HEK293 (cell line): ENCODE measurements at regions not wholly inside any gene's neighbourhood (a gene's known extent, or its start where the extent isn't known, plus 50 kb on each side); places are given as distances from the start of the nearest gene placed in this dataset.
A peak's percentile ranks its signal among the peaks of the same experiment; 100 is the strongest.

Source experiments
- CTCF ChIA-PET: fragments of 350-600 bp; formaldehyde crosslinking; extraction: SDS; loops from one replicate; lab custom pipeline; 2021; ENCODE audit warnings: antibody characterized with exemption; lab: Yijun Ruan, JAX
- POLR2A ChIA-PET: fragments of 300-600 bp; formaldehyde crosslinking; extraction: SDS; loops from one replicate; lab custom pipeline; 2020; ENCODE audit warnings: antibody characterized with exemption, inconsistent platforms; lab: Yijun Ruan, JAX
- H3K27ac ChIP-seq: fragments of 200-500 bp; sonication (Bioruptor generic); 2 replicates; pipeline ENCODE4 v1.5.1; 2014; ENCODE audit warnings: low read depth, low read length, control low read depth, inconsistent platforms; ENCODE audit errors: extremely low read depth
- H3K36me3 ChIP-seq, 2 experiments: fragments of 200-500 bp in 1 of 2; sonication (Bioruptor generic) in 1 of 2; 1 replicate in 1 of 2; 2 replicates in 1 of 2; pipeline ENCODE4 v1.5.1; 2014 to 2017; ENCODE audit warnings: inconsistent platforms in 2 of 2, low read length in 2 of 2; ENCODE audit not compliant: control insufficient read depth in 2 of 2, insufficient read depth in 1 of 2
- H3K4me1 ChIP-seq: fragments of 200-500 bp; sonication (Bioruptor generic); 2 replicates; pipeline ENCODE4 v1.5.1; 2014; ENCODE audit warnings: mild to moderate bottlenecking, low read length, inconsistent platforms; ENCODE audit not compliant: control insufficient read depth, insufficient read depth
- H3K4me3 ChIP-seq: 2 replicates; pipeline ENCODE4 v1.5.1; 2011; ENCODE audit warnings: low read depth, mild to moderate bottlenecking, control low read depth, low read length, moderate library complexity
- H3K9me3 ChIP-seq: fragments of 200-500 bp; sonication (Bioruptor generic); 2 replicates; pipeline ENCODE4 v1.5.1; 2014; ENCODE audit warnings: low read depth, low read length, inconsistent platforms; ENCODE audit not compliant: control insufficient read depth, insufficient read depth
- FEZF1 ChIP-seq: fragments of 450-650 bp; formaldehyde crosslinking; IDR thresholded peaks from 2 replicates; pipeline ENCODE4 v1.5.1; 2016; ENCODE audit warnings: missing biosample characterization, missing genetic modification characterization
- HOXD13 ChIP-seq: sonication (generic); formaldehyde crosslinking; IDR thresholded peaks from 2 replicates; pipeline ENCODE4 v1.8.0; 2022; ENCODE audit warnings: missing genetic modification reagents, borderline replicate concordance
- KLF1 ChIP-seq: fragments of 450-650 bp; formaldehyde crosslinking; IDR thresholded peaks from 2 replicates; pipeline ENCODE4 v1.5.1; 2016; ENCODE audit warnings: missing biosample characterization, missing genetic modification characterization
- KLF16 ChIP-seq: fragments of 450-650 bp; formaldehyde crosslinking; IDR thresholded peaks from 2 replicates; pipeline ENCODE4 v1.5.1; 2017; ENCODE audit warnings: missing biosample characterization, missing genetic modification characterization
- KLF17 ChIP-seq: fragments of 450-650 bp; formaldehyde crosslinking; IDR thresholded peaks from 2 replicates; pipeline ENCODE4 v1.5.1; 2016; ENCODE audit warnings: missing biosample characterization, missing genetic modification characterization
- KLF9 ChIP-seq: fragments of 450-650 bp; formaldehyde crosslinking; IDR thresholded peaks from 2 replicates; pipeline ENCODE4 v1.5.1; 2016; ENCODE audit warnings: missing biosample characterization, missing genetic modification characterization, low read depth
- SP7 ChIP-seq: fragments of 450-650 bp; formaldehyde crosslinking; IDR thresholded peaks from 2 replicates; pipeline ENCODE4 v1.5.1; 2016; ENCODE audit warnings: missing biosample characterization, missing genetic modification characterization
- TSHZ1 ChIP-seq: fragments of 450-650 bp; formaldehyde crosslinking; IDR thresholded peaks from 2 replicates; pipeline ENCODE4 v1.5.1; 2016; ENCODE audit warnings: missing biosample characterization, missing genetic modification characterization, borderline replicate concordance
- ZBTB10 ChIP-seq: fragments of 450-650 bp; formaldehyde crosslinking; IDR thresholded peaks from 2 replicates; pipeline ENCODE4 v1.5.1; 2016; ENCODE audit warnings: missing biosample characterization, missing genetic modification characterization
- ZBTB17 ChIP-seq: fragments of 450-650 bp; formaldehyde crosslinking; IDR thresholded peaks from 2 replicates; pipeline ENCODE4 v1.5.1; 2016; ENCODE audit warnings: missing biosample characterization, missing genetic modification characterization
- ZBTB20 ChIP-seq: fragments of 450-650 bp; formaldehyde crosslinking; IDR thresholded peaks from 2 replicates; pipeline ENCODE4 v1.5.1; 2016; ENCODE audit warnings: missing biosample characterization, missing genetic modification characterization
- ZEB2 ChIP-seq: fragments of 450-650 bp; formaldehyde crosslinking; IDR thresholded peaks from 2 replicates; pipeline ENCODE4 v1.5.1; 2016; ENCODE audit warnings: missing biosample characterization, missing genetic modification characterization
- ZNF311 ChIP-seq: fragments of 450-650 bp; formaldehyde crosslinking; IDR thresholded peaks from 2 replicates; pipeline ENCODE4 v1.5.1; 2017; ENCODE audit warnings: missing biosample characterization, missing genetic modification characterization, borderline replicate concordance
- ZNF335 ChIP-seq: fragments of 450-650 bp; formaldehyde crosslinking; conservative IDR thresholded peaks from 2 replicates; pipeline ENCODE4 v1.5.1; 2016; ENCODE audit warnings: missing biosample characterization, missing genetic modification characterization
- ZNF366 ChIP-seq: fragments of 450-650 bp; formaldehyde crosslinking; conservative IDR thresholded peaks from 2 replicates; pipeline ENCODE4 v1.5.1; 2016; ENCODE audit warnings: missing biosample characterization, missing genetic modification characterization
- ZNF473 ChIP-seq: fragments of 450-650 bp; formaldehyde crosslinking; IDR thresholded peaks from 2 replicates; pipeline ENCODE4 v1.5.1; 2017; ENCODE audit warnings: missing biosample characterization, missing genetic modification characterization
- ZNF561 ChIP-seq: fragments of 450-650 bp; IDR thresholded peaks from 2 replicates; pipeline ENCODE4 v1.5.1; 2018; ENCODE audit warnings: missing biosample characterization, missing genetic modification characterization, borderline replicate concordance
- ZNF600 ChIP-seq: fragments of 450-650 bp; formaldehyde crosslinking; IDR thresholded peaks from 2 replicates; pipeline ENCODE4 v1.5.1; 2016; ENCODE audit warnings: missing biosample characterization, missing genetic modification characterization
- ZNF623 ChIP-seq: fragments of 450-650 bp; formaldehyde crosslinking; IDR thresholded peaks from 2 replicates; pipeline ENCODE4 v1.5.1; 2016; ENCODE audit warnings: missing biosample characterization, missing genetic modification characterization
- ZNF624 ChIP-seq: fragments of 450-650 bp; formaldehyde crosslinking; IDR thresholded peaks from 2 replicates; pipeline ENCODE4 v1.5.1; 2017; ENCODE audit warnings: missing biosample characterization, missing genetic modification characterization
- ZNF654 ChIP-seq: fragments of 450-650 bp; formaldehyde crosslinking; IDR thresholded peaks from 2 replicates; pipeline ENCODE4 v1.5.1; 2016; ENCODE audit warnings: low read depth, missing biosample characterization, missing genetic modification characterization
- ZNF704 ChIP-seq: fragments of 450-650 bp; formaldehyde crosslinking; IDR thresholded peaks from 2 replicates; pipeline ENCODE4 v1.5.1; 2016; ENCODE audit warnings: missing biosample characterization, missing genetic modification characterization
- ZNF776 ChIP-seq: fragments of 450-650 bp; formaldehyde crosslinking; IDR thresholded peaks from 2 replicates; pipeline ENCODE4 v1.5.0; 2017; ENCODE audit warnings: missing biosample characterization, missing genetic modification characterization, borderline replicate concordance
- ZSCAN4 ChIP-seq: fragments of 450-650 bp; formaldehyde crosslinking; IDR thresholded peaks from 2 replicates; pipeline ENCODE4 v1.5.1; 2017; ENCODE audit warnings: missing biosample characterization, missing genetic modification characterization
- TF ChIP-seq, protein P1 (sequence below): fragments of 450-650 bp; formaldehyde crosslinking; IDR thresholded peaks from 2 replicates; pipeline ENCODE4 v1.5.1; 2017; ENCODE audit warnings: missing biosample characterization, missing genetic modification characterization

DNA sequence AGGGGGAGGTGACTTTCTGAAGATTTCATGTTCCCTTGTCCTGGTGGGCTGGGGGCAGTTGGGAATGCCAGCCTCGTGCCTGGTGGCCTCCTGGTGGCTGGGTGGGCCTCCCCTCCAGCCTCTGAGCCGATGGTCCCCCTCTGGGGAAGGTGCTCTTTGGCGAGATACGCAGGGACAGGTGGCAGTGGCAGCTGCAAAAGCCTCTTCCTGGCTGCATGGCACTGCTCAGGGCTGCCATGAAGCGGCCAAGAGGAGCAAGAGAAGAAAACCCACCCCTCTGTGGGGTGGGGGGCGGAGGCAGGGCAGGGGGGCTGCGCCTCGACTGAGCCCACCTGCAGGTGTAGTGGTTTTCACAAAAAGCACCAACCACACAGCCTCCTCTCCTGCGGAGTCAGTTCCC lies 61.8 kb upstream of the PHF21B start (continued):
- no peak for TF ChIP-seq ZSCAN4 (tag by site-specific recombination)
- TF ChIP-seq ZNF473 (tag by site-specific recombination), result no peak
- no peak for TF ChIP-seq ZNF600 (tag by site-specific recombination)
- TF ChIP-seq FEZF1 (tag by site-specific recombination), result no peak

- Histone ChIP-seq H3K9me3 (no peaks in the 10 kb centered on the region), H3K4me1 (no peaks in the 10 kb centered on the region; the same call in 1 of the 2 replicates), H3K36me3 (no peaks in the 10 kb centered on the region), H3K4me3 (no peak overlapping the region), H3K27ac (no peak overlapping the region; the same call in 1 of the 2 replicates)
- ChIA-PET POLR2A (no interaction called here), CTCF (interaction anchor here (0.6 to 1.0 kb wide), 3 partner anchors 22 to 24 kb away, joined by 3 to 4 read pairs (median 3); no protein-coding TSS in a partner anchor)
- 0 out of 2 replicates have a peak, but pooled peaks have one; percentile 15 for TF ChIP-seq ZEB2
- TF ChIP-seq HOXD13 (CRISPR knock-in tag), result no peak
- peak; percentile 92 for TF ChIP-seq KLF9 (tag by site-specific recombination)
- TF ChIP-seq ZNF623, result no peak
- TF ChIP-seq ZNF704 (tag by site-specific recombination), result no peak
- TF ChIP-seq, protein P1, sequence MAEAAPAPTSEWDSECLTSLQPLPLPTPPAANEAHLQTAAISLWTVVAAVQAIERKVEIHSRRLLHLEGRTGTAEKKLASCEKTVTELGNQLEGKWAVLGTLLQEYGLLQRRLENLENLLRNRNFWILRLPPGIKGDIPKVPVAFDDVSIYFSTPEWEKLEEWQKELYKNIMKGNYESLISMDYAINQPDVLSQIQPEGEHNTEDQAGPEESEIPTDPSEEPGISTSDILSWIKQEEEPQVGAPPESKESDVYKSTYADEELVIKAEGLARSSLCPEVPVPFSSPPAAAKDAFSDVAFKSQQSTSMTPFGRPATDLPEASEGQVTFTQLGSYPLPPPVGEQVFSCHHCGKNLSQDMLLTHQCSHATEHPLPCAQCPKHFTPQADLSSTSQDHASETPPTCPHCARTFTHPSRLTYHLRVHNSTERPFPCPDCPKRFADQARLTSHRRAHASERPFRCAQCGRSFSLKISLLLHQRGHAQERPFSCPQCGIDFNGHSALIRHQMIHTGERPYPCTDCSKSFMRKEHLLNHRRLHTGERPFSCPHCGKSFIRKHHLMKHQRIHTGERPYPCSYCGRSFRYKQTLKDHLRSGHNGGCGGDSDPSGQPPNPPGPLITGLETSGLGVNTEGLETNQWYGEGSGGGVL, result no peak
- no peak; the same call in 1 of the 2 replicates for TF ChIP-seq ZNF335 (tag by site-specific recombination)
- no peak for TF ChIP-seq ZNF624 (tag by site-specific recombination)
- peak; percentile 61; the same call in 1 of the 2 replicates for TF ChIP-seq KLF17
- TF ChIP-seq ZBTB17 (tag by site-specific recombination), result peak; percentile 55; the same call in 1 of the 2 replicates
- no peak for TF ChIP-seq TSHZ1 (tag by site-specific recombination)
- TF ChIP-seq KLF16 (tag by site-specific recombination), result peak; percentile 50; the same call in 1 of the 2 replicates
- TF ChIP-seq KLF1 (tag by site-specific recombination), result peak; percentile 88
- no peak for TF ChIP-seq ZNF561 (tag by site-specific recombination)
- no peak for TF ChIP-seq ZNF776 (tag by site-specific recombination)
- TF ChIP-seq ZBTB20, result no peak
- peak; percentile 82 for TF ChIP-seq SP7 (tag by site-specific recombination)
- TF ChIP-seq ZNF311 (tag by site-specific recombination), result no peak
- no peak for TF ChIP-seq ZNF654 (tag by site-specific recombination)
- peak; percentile 94 for TF ChIP-seq ZNF366 (tag by site-specific recombination)
- TF ChIP-seq ZBTB10 (tag by site-specific recombination), result no peak
Measured at GRCh38 chr22:45072322-45072903, 62.6 kb upstream of the PHF21B start.
